HTR-8/SVneo (cell line): ENCODE measurements at regions not wholly inside any gene's neighbourhood (a gene's known extent, or its start where the extent isn't known, plus 50 kb on each side); places are given as distances from the start of the nearest gene placed in this dataset.
"Not testable (repeated sequence)": the region's sequence is repeated elsewhere in the genome, so short reads cannot be mapped to it uniquely, and the experiment has no call there.

Experiments
- DNase-seq: peaks from one replicate; pipeline ENCODE4 v3.0.0; 2011; ENCODE audit warnings: low spot score, mixed read lengths; ENCODE audit not compliant: insufficient read length
- FAIRE-seq: peaks from 2 replicates; lab custom pipeline; 2011; peaks lifted over from hg19 to GRCh38; lab: Jason Lieb, UNC

DNA sequence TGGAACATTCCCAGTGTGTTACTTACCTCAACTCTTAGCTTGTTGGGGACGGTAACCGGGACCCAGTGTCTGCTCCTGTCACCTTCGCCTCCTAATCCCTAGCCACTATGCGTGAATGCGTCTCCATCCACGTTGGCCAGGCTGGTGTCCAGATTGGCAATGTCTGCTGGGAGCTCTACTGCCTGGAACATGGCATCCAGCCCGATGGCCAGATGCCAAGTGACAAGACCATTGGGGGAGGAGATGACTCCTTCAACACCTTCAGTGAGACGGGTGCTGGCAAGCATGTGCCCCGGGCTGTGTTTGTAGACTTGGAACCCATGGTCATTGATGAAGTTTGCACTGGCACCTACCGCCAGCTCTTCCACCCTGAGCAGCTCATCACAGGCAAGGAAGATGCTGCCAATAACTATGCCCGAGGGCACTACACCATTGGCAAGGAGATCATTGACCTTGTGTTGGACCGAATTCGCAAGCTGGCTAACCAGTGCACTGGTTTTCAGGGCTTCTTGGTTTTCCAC lies 59.8 kb upstream of the CHORDC1 start:
- DNase-seq = not testable (repeated sequence)

DNA sequence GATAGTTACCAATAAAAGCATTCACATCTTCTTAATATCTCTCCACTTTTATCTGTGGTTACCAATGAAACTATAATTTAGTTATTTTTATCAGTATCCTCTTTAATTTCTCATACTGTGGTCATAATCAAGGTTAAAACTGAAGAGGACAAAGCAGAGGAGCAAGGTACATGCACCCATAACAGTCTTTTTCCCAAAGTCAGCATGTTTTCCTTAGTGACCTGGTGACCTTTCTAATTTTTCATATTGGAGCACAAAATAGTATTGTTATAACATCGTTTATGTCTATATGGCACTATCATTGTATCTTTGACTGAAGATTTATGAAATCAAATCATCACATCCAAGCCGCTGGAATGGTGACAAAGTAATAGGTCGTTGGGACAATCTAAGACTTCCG lies 51.5 kb upstream of the CHORDC1 start:
- DNase-seq = no peak
- FAIRE-seq = no peak

More for the DNA sequence above, 59.8 kb upstream of the CHORDC1 start:
- peak; percentile 9 for FAIRE-seq
